DOHH2 (cell line): ENCODE measurements at regions not wholly inside any gene's neighbourhood (a gene's known extent, or its start where the extent isn't known, plus 50 kb on each side); places are given as distances from the start of the nearest gene placed in this dataset.

Experiments used
- H3F3A ChIP-seq: fragments of 200-600 bp; sonication (generic), shearing (Covaris generic); 2 replicates; pipeline ENCODE4 v1.6.0; 2016; ENCODE audit warnings: antibody characterized with exemption, mild to moderate bottlenecking; ENCODE audit not compliant: control insufficient read depth, insufficient read depth
- H3K27ac ChIP-seq: fragments of 200-600 bp; sonication (generic); 2 replicates; pipeline ENCODE4 v1.5.1; 2014; ENCODE audit warnings: low read depth, mild to moderate bottlenecking, low read length, moderate library complexity
- H3K27me3 ChIP-seq: fragments of 200-600 bp; sonication (generic); 2 replicates; pipeline ENCODE4 v1.6.1; 2014; ENCODE audit warnings: mild to moderate bottlenecking, low read length, mixed read lengths; ENCODE audit not compliant: control insufficient read depth
- H3K36me3 ChIP-seq: fragments of 200-600 bp; sonication (generic); 2 replicates; pipeline ENCODE4 v1.6.1; 2014; ENCODE audit warnings: mild to moderate bottlenecking, low read length, moderate library complexity, mixed read lengths; ENCODE audit not compliant: control insufficient read depth
- H3K4me1 ChIP-seq: fragments of 200-600 bp; sonication (generic); 2 replicates; pipeline ENCODE4 v1.6.1; 2014; ENCODE audit warnings: mild to moderate bottlenecking, low read length, mixed read lengths; ENCODE audit not compliant: control insufficient read depth
- H3K4me2 ChIP-seq: fragments of 200-600 bp; sonication (generic); 2 replicates; pipeline ENCODE4 v1.6.0; 2014; ENCODE audit warnings: mild to moderate bottlenecking, low read length, moderate library complexity
- H3K4me3 ChIP-seq: fragments of 200-600 bp; sonication (generic); 2 replicates; pipeline ENCODE4 v1.5.1; 2014; ENCODE audit warnings: mild to moderate bottlenecking, low read length, mixed read lengths
- H3K79me2 ChIP-seq: fragments of 200-600 bp; sonication (generic); 2 replicates; pipeline ENCODE4 v1.6.1; 2014; ENCODE audit warnings: mild to moderate bottlenecking, low read length, mixed read lengths; ENCODE audit not compliant: control insufficient read depth
- H3K9me2 ChIP-seq: fragments of 200-600 bp; sonication (generic); replicated peaks from 2 replicates; pipeline ENCODE4 v1.6.1; 2014; ENCODE audit warnings: mild to moderate bottlenecking, low read length, mixed read lengths; ENCODE audit not compliant: control insufficient read depth
- H3K9me3 ChIP-seq: fragments of 200-600 bp; sonication (generic); 2 replicates; pipeline ENCODE4 v1.6.1; 2014; ENCODE audit warnings: antibody characterized with exemption, low read length, mixed read lengths; ENCODE audit not compliant: control insufficient read depth, insufficient read depth
- H4K20me1 ChIP-seq: fragments of 200-600 bp; sonication (generic); 2 replicates; pipeline ENCODE4 v1.6.0; 2014; ENCODE audit warnings: low read depth, mild to moderate bottlenecking, antibody characterized with exemption, low read length, moderate library complexity; ENCODE audit not compliant: control insufficient read depth, insufficient read depth
- EZH2phosphoT487 ChIP-seq: fragments of 200-600 bp; sonication (generic); IDR thresholded peaks from 2 replicates; pipeline ENCODE4 v1.6.1; 2017; ENCODE audit warnings: borderline replicate concordance, mild to moderate bottlenecking, antibody characterized with exemption, low read length, moderate library complexity, mixed read lengths
- TF ChIP-seq, protein P1 (sequence below): fragments of 200-600 bp; sonication (generic); IDR thresholded peaks from one replicate; pipeline ENCODE4 v1.5.1; 2014; ENCODE audit warnings: antibody characterized with exemption, mild to moderate bottlenecking, low read depth, low read length; ENCODE audit not compliant: poor library complexity, severe bottlenecking

DNA sequence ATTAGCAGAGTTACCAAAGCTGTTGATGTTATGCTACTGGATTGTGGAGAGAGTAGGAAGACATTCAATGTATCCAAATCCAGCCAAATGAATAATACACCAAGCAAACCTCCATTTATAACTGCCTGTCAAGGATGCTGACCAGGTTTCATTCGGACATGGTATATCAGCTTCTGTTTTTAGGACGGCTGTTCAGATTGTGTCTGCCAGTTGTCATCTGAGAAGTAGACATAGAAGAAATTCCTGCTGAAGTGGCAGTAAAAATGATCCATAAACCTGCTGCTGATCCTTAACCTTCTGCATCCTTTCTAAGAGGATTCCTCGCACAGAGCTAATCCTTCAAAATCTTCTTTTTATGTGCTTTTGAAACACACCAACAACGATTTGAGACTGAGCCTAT is 663.6 kb upstream of the PLXNA2 start:
- no peaks in the 10 kb centered on the region for H3K36me3 ChIP-seq
- H3F3A ChIP-seq, result no peaks in the 10 kb centered on the region
- H3K27me3 ChIP-seq, result no peaks in the 10 kb centered on the region
- no peaks in the 10 kb centered on the region for H3K4me1 ChIP-seq
- no peaks in the 10 kb centered on the region for H3K9me2 ChIP-seq
- H3K27ac ChIP-seq, result no peak overlapping the region
- no peaks in the 10 kb centered on the region for H3K79me2 ChIP-seq
- no peak overlapping the region for H3K4me3 ChIP-seq
- H3K9me3 ChIP-seq, result no peaks in the 10 kb centered on the region
- no peaks in the 10 kb centered on the region for H4K20me1 ChIP-seq
- TF ChIP-seq, protein P1, sequence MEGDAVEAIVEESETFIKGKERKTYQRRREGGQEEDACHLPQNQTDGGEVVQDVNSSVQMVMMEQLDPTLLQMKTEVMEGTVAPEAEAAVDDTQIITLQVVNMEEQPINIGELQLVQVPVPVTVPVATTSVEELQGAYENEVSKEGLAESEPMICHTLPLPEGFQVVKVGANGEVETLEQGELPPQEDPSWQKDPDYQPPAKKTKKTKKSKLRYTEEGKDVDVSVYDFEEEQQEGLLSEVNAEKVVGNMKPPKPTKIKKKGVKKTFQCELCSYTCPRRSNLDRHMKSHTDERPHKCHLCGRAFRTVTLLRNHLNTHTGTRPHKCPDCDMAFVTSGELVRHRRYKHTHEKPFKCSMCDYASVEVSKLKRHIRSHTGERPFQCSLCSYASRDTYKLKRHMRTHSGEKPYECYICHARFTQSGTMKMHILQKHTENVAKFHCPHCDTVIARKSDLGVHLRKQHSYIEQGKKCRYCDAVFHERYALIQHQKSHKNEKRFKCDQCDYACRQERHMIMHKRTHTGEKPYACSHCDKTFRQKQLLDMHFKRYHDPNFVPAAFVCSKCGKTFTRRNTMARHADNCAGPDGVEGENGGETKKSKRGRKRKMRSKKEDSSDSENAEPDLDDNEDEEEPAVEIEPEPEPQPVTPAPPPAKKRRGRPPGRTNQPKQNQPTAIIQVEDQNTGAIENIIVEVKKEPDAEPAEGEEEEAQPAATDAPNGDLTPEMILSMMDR, result no peak
- no peak for TF ChIP-seq EZH2phosphoT487
- no peak overlapping the region for H3K4me2 ChIP-seq

DNA sequence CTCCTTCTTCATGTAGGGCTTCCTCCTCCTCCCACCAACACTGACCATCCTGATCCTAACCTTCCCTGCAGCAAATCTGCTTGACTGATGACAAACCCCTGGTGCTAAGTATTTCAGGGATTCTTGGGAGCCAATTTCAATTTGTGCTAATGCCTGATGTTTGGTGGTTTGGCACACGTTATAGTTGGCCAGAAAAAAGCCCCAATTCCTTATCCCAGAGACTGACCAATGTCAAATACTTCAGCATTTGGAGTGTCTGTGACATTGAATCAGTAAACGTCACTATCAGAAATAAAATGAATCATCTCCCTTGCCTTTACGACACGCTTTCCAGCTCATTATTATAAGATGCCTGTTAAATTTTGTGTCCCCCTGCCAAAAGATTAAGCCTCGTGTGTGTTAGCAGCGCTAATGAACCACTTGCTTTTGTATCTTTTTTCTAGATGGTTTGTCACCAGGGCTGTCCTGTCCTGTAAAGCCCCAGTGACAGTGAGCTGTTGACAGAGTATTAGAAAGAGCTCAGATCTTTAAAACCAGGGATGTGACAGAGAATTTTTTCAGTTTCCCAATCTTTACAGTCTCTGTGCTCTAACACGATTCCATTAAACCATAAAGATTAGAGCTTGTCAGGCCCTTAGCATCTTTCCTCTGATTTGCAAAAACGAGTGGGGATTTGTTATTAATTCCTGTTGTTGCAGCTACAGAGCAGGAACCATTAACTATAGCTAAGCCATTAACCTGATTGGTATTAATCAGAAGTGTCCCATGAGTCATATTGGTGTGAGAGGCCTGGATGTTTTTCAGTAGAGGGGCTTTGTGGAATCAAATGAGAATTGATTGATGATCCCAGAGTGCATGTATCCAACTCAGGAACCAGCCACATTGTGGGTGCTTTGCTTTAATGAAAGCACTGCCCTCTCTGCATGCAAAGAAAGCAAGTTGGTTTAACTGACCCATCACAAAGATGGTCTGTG is 665.1 kb upstream of the PLXNA2 start:
- no peaks in the 10 kb centered on the region for H3K27me3 ChIP-seq
- H3K4me2 ChIP-seq, result no peak overlapping the region
- H3K79me2 ChIP-seq, result no peaks in the 10 kb centered on the region
- H3K36me3 ChIP-seq, result no peaks in the 10 kb centered on the region
- no peaks in the 10 kb centered on the region for H3K9me3 ChIP-seq
- H3F3A ChIP-seq, result no peaks in the 10 kb centered on the region
- H3K4me3 ChIP-seq, result no peak overlapping the region
- H3K4me1 ChIP-seq, result no peaks in the 10 kb centered on the region
- H3K9me2 ChIP-seq, result no peaks in the 10 kb centered on the region
- H3K27ac ChIP-seq, result no peak overlapping the region
- no peaks in the 10 kb centered on the region for H4K20me1 ChIP-seq
- TF ChIP-seq, protein P1, result no peak
- no peak for TF ChIP-seq EZH2phosphoT487

DNA sequence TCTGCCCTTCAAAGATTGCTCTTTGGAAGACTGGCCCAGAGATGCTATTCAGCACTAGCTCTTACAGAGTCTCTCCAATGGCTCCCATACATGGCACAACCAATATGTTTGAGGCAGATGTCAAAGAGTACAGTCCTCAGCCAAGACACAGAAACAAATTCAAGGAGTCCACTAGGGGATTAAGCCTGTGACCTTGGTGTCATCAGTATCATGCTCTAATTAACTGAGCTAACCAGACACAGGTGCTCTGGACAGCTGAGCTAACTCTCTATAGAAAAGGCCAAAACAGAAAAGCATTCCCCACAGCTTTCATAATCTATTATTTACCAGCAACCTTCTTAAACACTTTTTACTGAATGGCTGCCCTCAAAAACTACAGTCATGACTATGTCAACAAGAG is 666.0 kb upstream of the PLXNA2 start:
- no peaks in the 10 kb centered on the region for H3K36me3 ChIP-seq
- no peaks in the 10 kb centered on the region for H3K79me2 ChIP-seq
- no peak overlapping the region for H3K4me2 ChIP-seq
- no peaks in the 10 kb centered on the region for H3F3A ChIP-seq
- no peaks in the 10 kb centered on the region for H3K27me3 ChIP-seq
- H3K27ac ChIP-seq, result no peak overlapping the region
- no peaks in the 10 kb centered on the region for H3K4me1 ChIP-seq
- H3K9me3 ChIP-seq, result no peaks in the 10 kb centered on the region
- no peaks in the 10 kb centered on the region for H4K20me1 ChIP-seq
- H3K9me2 ChIP-seq, result no peaks in the 10 kb centered on the region
- no peak for TF ChIP-seq EZH2phosphoT487
- TF ChIP-seq, protein P1, result no peak
- H3K4me3 ChIP-seq, result no peak overlapping the region
